H1 (cell line): ENCODE measurements at regions not wholly inside any gene's neighbourhood (a gene's known extent, or its start where the extent isn't known, plus 50 kb on each side); places are given as distances from the start of the nearest gene placed in this dataset.

Source experiments
- CTCF ChIA-PET: fragments of 300-600 bp; sonication (Branson Sonifier 250); formaldehyde crosslinking; loops from one replicate; lab custom pipeline; 2021; ENCODE audit not compliant: partially characterized antibody; lab: Charles Lee
- POLR2A ChIA-PET: fragments of 300-600 bp; sonication (Branson Sonifier 250); formaldehyde crosslinking; loops from one replicate; lab custom pipeline; 2021; ENCODE audit warnings: inconsistent platforms; ENCODE audit not compliant: partially characterized antibody; lab: Charles Lee
- DNase-seq, 2 experiments: peaks; one replicate each; pipeline versions ENCODE4 v3.0.0 to v3.0.0-alpha.2; 2010 to 2022; ENCODE audit warnings: low spot score in 2 of 2, low read depth in 1 of 2, mixed read lengths in 1 of 2
- FAIRE-seq: peaks from 2 replicates; lab custom pipeline; 2011; peaks lifted over from hg19 to GRCh38; lab: Jason Lieb, UNC
- H2AFZ ChIP-seq: 2 replicates; pipeline ENCODE4 v1.8.1; 2012; ENCODE audit warnings: low read length, inconsistent platforms
- H2AK5ac ChIP-seq: 2 replicates; pipeline ENCODE4 v1.6.1; 2013; ENCODE audit warnings: low read depth, low read length
- H2BK120ac ChIP-seq: replicated peaks from 2 replicates; pipeline ENCODE3; 2013; ENCODE audit warnings: low read depth, low read length, inconsistent platforms
- H2BK12ac ChIP-seq: 2 replicates; pipeline ENCODE4 v1.6.1; 2013; ENCODE audit warnings: low read depth, low read length
- H2BK15ac ChIP-seq: 2 replicates; pipeline ENCODE4 v1.6.1; 2013; ENCODE audit warnings: low read length
- H2BK20ac ChIP-seq: 2 replicates; pipeline ENCODE4 v1.6.1; 2013; ENCODE audit warnings: low read length
- H2BK5ac ChIP-seq: 2 replicates; pipeline ENCODE4 v1.6.1; 2013; ENCODE audit warnings: low read depth, low read length
- H3K14ac ChIP-seq: 2 replicates; pipeline ENCODE4 v1.6.1; 2013; ENCODE audit warnings: inconsistent platforms; ENCODE audit not compliant: insufficient read length
- H3K18ac ChIP-seq: 2 replicates; pipeline ENCODE4 v1.6.1; 2013; ENCODE audit warnings: low read length; ENCODE audit errors: extremely low read depth
- H3K23ac ChIP-seq: 2 replicates; pipeline ENCODE4 v1.6.1; 2013; ENCODE audit warnings: inconsistent platforms; ENCODE audit not compliant: insufficient read length
- H3K23me2 ChIP-seq: 2 replicates; pipeline ENCODE4 v1.6.1; 2013; ENCODE audit warnings: low read depth, low read length
- H3K27ac ChIP-seq: 2 replicates; pipeline ENCODE4 v1.6.1; 2011; ENCODE audit warnings: low read depth, low read length, inconsistent platforms
- H3K27me3 ChIP-seq, 4 experiments: replicated peaks in 1 of 4; 1 replicate in 1 of 4; 2 replicates in 3 of 4; pipeline versions ENCODE4 v1.6.1 to v1.8.1; 2011 to 2013; ENCODE audit warnings: low read length in 3 of 4, mild to moderate bottlenecking in 3 of 4, inconsistent platforms in 2 of 4, mixed read lengths in 2 of 4, moderate library complexity in 1 of 4; ENCODE audit not compliant: control insufficient read depth in 3 of 4, insufficient read depth in 3 of 4; ENCODE audit errors: extremely low read depth in 1 of 4
- H3K36me3 ChIP-seq, 4 experiments: 2 replicates each; pipeline versions ENCODE4 v1.6.1 to v1.8.1; 2011 to 2013; ENCODE audit warnings: mild to moderate bottlenecking in 4 of 4, low read length in 3 of 4, moderate library complexity in 2 of 4, control low read depth in 1 of 4, inconsistent platforms in 1 of 4; ENCODE audit not compliant: insufficient read depth in 4 of 4, control insufficient read depth in 2 of 4
- H3K4ac ChIP-seq: replicated peaks from 2 replicates; pipeline ENCODE3; 2013; ENCODE audit warnings: low read length, low read depth, mixed read lengths, inconsistent platforms; ENCODE audit not compliant: insufficient read length
- H3K4me1 ChIP-seq, 4 experiments: replicated peaks in 1 of 4; 1 replicate in 1 of 4; 2 replicates in 3 of 4; pipeline versions ENCODE4 v1.6.1 to v1.8.1; 2011 to 2013; ENCODE audit warnings: low read length in 3 of 4, inconsistent platforms in 2 of 4, mixed read lengths in 1 of 4; ENCODE audit not compliant: insufficient read depth in 4 of 4, control insufficient read depth in 3 of 4
- H3K4me2 ChIP-seq, 2 experiments: 2 replicates each; pipeline versions ENCODE4 v1.6.1 to v1.8.1; 2011 to 2013; ENCODE audit warnings: low read depth in 2 of 2, low read length in 2 of 2, control low read depth in 1 of 2, inconsistent platforms in 1 of 2, mild to moderate bottlenecking in 1 of 2; ENCODE audit not compliant: insufficient read depth in 1 of 2
- H3K4me3 ChIP-seq, 4 experiments: fragments of 200-600, 300-600 bp in 1 of 4; sonication (generic), shearing (Covaris generic), sonication (Bioruptor Twin) in 1 of 4; 2 replicates each; pipeline versions ENCODE4 v1.5.1 to v1.8.1; 2011 to 2016; ENCODE audit warnings: low read length in 4 of 4, low read depth in 3 of 4, control low read depth in 2 of 4, inconsistent platforms in 2 of 4, mild to moderate bottlenecking in 2 of 4, mixed read lengths in 1 of 4, moderate library complexity in 1 of 4; ENCODE audit not compliant: insufficient read depth in 2 of 4; ENCODE audit errors: extremely low read depth in 1 of 4
- H3K56ac ChIP-seq: replicated peaks from 2 replicates; pipeline ENCODE3; 2013; ENCODE audit warnings: low read depth, mild to moderate bottlenecking, mixed read lengths, low read length, inconsistent platforms; ENCODE audit not compliant: insufficient read length
- H3K79me1 ChIP-seq: 2 replicates; pipeline ENCODE4 v1.6.1; 2013; ENCODE audit warnings: low read depth, low read length, control low read depth
- H3K79me2 ChIP-seq, 2 experiments: 2 replicates each; pipeline versions ENCODE4 v1.6.1 to v1.8.1; 2012 to 2013; ENCODE audit warnings: low read length in 2 of 2, mild to moderate bottlenecking in 2 of 2, inconsistent platforms in 1 of 2; ENCODE audit not compliant: insufficient read depth in 2 of 2, control insufficient read depth in 1 of 2
- H3K9ac ChIP-seq, 4 experiments: replicated peaks in 1 of 4; 1 replicate in 1 of 4; 2 replicates in 3 of 4; pipeline versions ENCODE4 v1.6.1 to v1.8.1; 2011 to 2013; ENCODE audit warnings: low read depth in 3 of 4, low read length in 3 of 4, control low read depth in 2 of 4, mild to moderate bottlenecking in 2 of 4, moderate library complexity in 2 of 4, inconsistent platforms in 1 of 4; ENCODE audit errors: extremely low read depth in 1 of 4
- H3K9me3 ChIP-seq, 2 experiments: 2 replicates each; pipeline versions ENCODE4 v1.6.1 to v1.8.1; 2012 to 2013; ENCODE audit warnings: mild to moderate bottlenecking in 2 of 2, moderate library complexity in 2 of 2, control low read depth in 1 of 2, inconsistent platforms in 1 of 2, low read depth in 1 of 2, low read length in 1 of 2, mixed read lengths in 1 of 2; ENCODE audit not compliant: insufficient read depth in 2 of 2
- H4K20me1 ChIP-seq, 2 experiments: replicated peaks in 1 of 2; 2 replicates each; pipeline versions ENCODE3 to v1.8.1; 2011 to 2013; ENCODE audit warnings: inconsistent platforms in 2 of 2, low read length in 2 of 2, mild to moderate bottlenecking in 1 of 2; ENCODE audit not compliant: insufficient read depth in 2 of 2, control insufficient read depth in 1 of 2
- H4K5ac ChIP-seq: 2 replicates; pipeline ENCODE4 v1.6.1; 2013; ENCODE audit warnings: low read length, low read depth, mixed read lengths, inconsistent platforms; ENCODE audit not compliant: insufficient read length
- H4K8ac ChIP-seq: 2 replicates; pipeline ENCODE4 v1.8.0; 2013; ENCODE audit warnings: mild to moderate bottlenecking, moderate library complexity, low read length, inconsistent platforms; ENCODE audit not compliant: insufficient read depth; ENCODE audit errors: extremely low read depth
- H4K91ac ChIP-seq: replicated peaks from 2 replicates; pipeline ENCODE3; 2013; ENCODE audit warnings: low read length, mixed read lengths, inconsistent platforms; ENCODE audit not compliant: insufficient read length
- BRCA1 ChIP-seq: IDR thresholded peaks from 2 replicates; pipeline ENCODE4 v1.6.1; 2012; ENCODE audit warnings: low read depth, low read length, improper control_type of control experiment
- CBX5 ChIP-seq: fragments of 300-800, 300-1000 bp; sonication (generic); IDR thresholded peaks from 2 replicates; pipeline ENCODE4 v1.7.1; 2016; ENCODE audit warnings: antibody characterized with exemption, low read length, low read depth
- CEBPB ChIP-seq: IDR thresholded peaks from 2 replicates; pipeline ENCODE4 v1.6.1; 2012; ENCODE audit warnings: low read depth, low read length
- CHD1 ChIP-seq: IDR thresholded peaks from 2 replicates; pipeline ENCODE4 v1.6.1; 2012; ENCODE audit warnings: low read depth, low read length, improper control_type of control experiment
- EZH2 ChIP-seq: fragments of 200-600 bp; sonication (generic); IDR thresholded peaks from 2 replicates; pipeline ENCODE4 v1.7.1; 2012; ENCODE audit warnings: low read depth, mild to moderate bottlenecking, moderate library complexity, low read length, inconsistent platforms; ENCODE audit not compliant: severe bottlenecking
- GTF2F1 ChIP-seq: IDR thresholded peaks from 2 replicates; pipeline ENCODE4 v1.6.1; 2012; ENCODE audit warnings: low read depth, low read length, improper control_type of control experiment, borderline replicate concordance
- KDM4A ChIP-seq: IDR thresholded peaks from one replicate; pipeline ENCODE4 v1.7.1; 2012; ENCODE audit warnings: low read depth, mild to moderate bottlenecking, moderate library complexity, low read length, inconsistent platforms; ENCODE audit not compliant: severe bottlenecking
- RBBP5 ChIP-seq: IDR thresholded peaks from 2 replicates; pipeline ENCODE4 v1.7.1; 2012; ENCODE audit warnings: low read depth, mild to moderate bottlenecking, inconsistent platforms, low read length, moderate library complexity, borderline replicate concordance
- SP2 ChIP-seq: IDR thresholded peaks from 2 replicates; pipeline ENCODE4 v1.6.1; 2012; ENCODE audit warnings: mild to moderate bottlenecking, low read length, inconsistent platforms
- TBP ChIP-seq: IDR thresholded peaks from 2 replicates; pipeline ENCODE4 v1.6.1; 2011; ENCODE audit warnings: low read depth, low read length, improper control_type of control experiment
- WGBS, 2 experiments: shearing (Covaris generic) in 1 of 2; methylation state at CpG; one replicate each; pipeline versions ENCODE4 v1.1.6 to v1.1.7; 2013 to 2015; ENCODE audit warnings: low lambda C conversion rate in 2 of 2, mixed read lengths in 2 of 2, inconsistent platforms in 1 of 2, low coverage in 1 of 2, missing lambda C conversion rate in 1 of 2; ENCODE audit not compliant: insufficient replicate concordance in 2 of 2, insufficient coverage in 1 of 2, insufficient read length in 1 of 2; ENCODE audit errors: extremely low coverage in 1 of 2, missing lambda C conversion rate in 1 of 2; 5-methylcytosine and 5-hydroxymethylcytosine counted together

DNA sequence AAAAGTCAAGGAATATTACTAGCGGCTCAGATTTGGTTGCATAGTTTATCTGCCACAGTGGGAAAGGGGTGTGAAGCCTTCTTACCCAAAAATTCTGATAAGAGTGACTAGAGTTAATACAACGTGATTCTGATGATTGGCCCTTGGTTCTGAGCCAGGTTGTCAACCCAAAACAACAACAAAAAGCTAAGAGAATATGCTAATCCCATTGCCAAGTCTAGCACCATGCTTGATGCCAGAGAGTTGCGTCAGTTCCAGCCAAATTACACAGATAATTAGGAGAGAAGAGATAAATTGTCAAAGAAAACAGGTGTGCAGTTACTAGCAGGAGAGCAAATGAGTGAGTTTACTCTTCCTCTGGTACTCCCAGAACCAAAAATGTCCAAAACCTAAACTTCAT lies 287.4 kb upstream of the AGA start:
- no peak overlapping the region for H3K4me2 ChIP-seq
- H3K56ac ChIP-seq = no peak overlapping the region
- H3K4ac ChIP-seq = no peak overlapping the region
- no peak overlapping the region for H3K14ac ChIP-seq
- POLR2A ChIA-PET = no interaction called here
- no peak overlapping the region for H3K4me3 ChIP-seq
- TF ChIP-seq TBP (no peak), GTF2F1 (no peak), SP2 (no peak), CBX5 (no peak), RBBP5 (no peak), CHD1 (no peak), CEBPB (no peak), EZH2 (no peak), BRCA1 (no peak), KDM4A (no peak)
- TF ChIP-seq, all 59 proteins: peak for 0
- Histone ChIP-seq H3K9me3 (no peaks in the 10 kb centered on the region), H2BK15ac (no peak overlapping the region), H4K5ac (no peak overlapping the region), H3K36me3 (no peaks in the 10 kb centered on the region), H4K20me1 (no peaks in the 10 kb centered on the region), H2AK5ac (no peak overlapping the region), H3K79me1 (no peaks in the 10 kb centered on the region), H3K23me2 (no peaks in the 10 kb centered on the region), H3K23ac (no peak overlapping the region), H3K18ac (no peak overlapping the region), H3K4me1 (no peaks in the 10 kb centered on the region), H3K27ac (no peak overlapping the region), H2BK12ac (no peak overlapping the region), H2AFZ (no peak overlapping the region), H3K79me2 (no peaks in the 10 kb centered on the region), H3K27me3 (no peaks in the 10 kb centered on the region), H4K8ac (no peak overlapping the region), H4K91ac (no peak overlapping the region), H2BK120ac (no peak overlapping the region), H2BK20ac (no peak overlapping the region), H2BK5ac (no peak overlapping the region), H3K9ac (no peak overlapping the region)
- FAIRE-seq (no peak), DNase-seq (no peak)
- CTCF ChIA-PET = interaction anchor here (1.3 kb wide), 1 partner anchor 12 kb away, joined by 3 read pairs; no protein-coding TSS in a partner anchor
- 67% methylated on average over 3 of the region's 3 CpGs; no CpG with 5 or more reads in 1 of the 2 experiments for WGBS, 2 experiments
